Vagina (tissue), 2 donors: ENCODE measurements at regions not wholly inside any gene's neighbourhood (a gene's known extent, or its start where the extent isn't known, plus 50 kb on each side); places are given as distances from the start of the nearest gene placed in this dataset.

ENCODE experiments used
- CTCF ChIP-seq, 3 experiments: fragments of 450-650 bp in 2 of 3; fragments of 200-600 bp in 1 of 3; sonication (generic) in 1 of 3; IDR thresholded peaks; one replicate each; pipeline ENCODE4 v1.5.1; 2017 to 2019; ENCODE audit warnings: antibody characterized with exemption in 3 of 3, mild to moderate bottlenecking in 2 of 3, moderate library complexity in 2 of 3
- POLR2A ChIP-seq, 2 donors: fragments of 450-650 bp; IDR thresholded peaks; one replicate each; pipeline ENCODE4 v1.6.1; 2017; ENCODE audit warnings: antibody characterized with exemption in 2 of 2, mild to moderate bottlenecking in 2 of 2, moderate library complexity in 2 of 2

- TF ChIP-seq CTCF (IDR thresholded peaks at IDR 0.05) (no peak), POLR2A (IDR thresholded peaks at IDR 0.05) (no peak)
These were observed 387.8 kb upstream of the GJE1 start for GRCh38 chr6:141744971-141745370.
